Astrocyte of the spinal cord (primary cell): ENCODE measurements at regions not wholly inside any gene's neighbourhood (a gene's known extent, or its start where the extent isn't known, plus 50 kb on each side); places are given as distances from the start of the nearest gene placed in this dataset.

Source experiments
- DNase-seq: peaks from one replicate; pipeline ENCODE4 v3.0.0; 2011; ENCODE audit warnings: low read depth, low spot score
- H3K4me3 ChIP-seq: 2 replicates; pipeline ENCODE4 v1.5.1; 2011; ENCODE audit warnings: low read depth, mild to moderate bottlenecking, low read length, moderate library complexity
- CTCF ChIP-seq: IDR thresholded peaks from 2 replicates; pipeline ENCODE4 v1.5.1; 2012; ENCODE audit warnings: low read depth, mild to moderate bottlenecking, low read length, inconsistent platforms
- in situ Hi-C: cut with HindIII; loops from 2 replicates; pipeline ENCODE4 v1.10.0; 2017; ENCODE audit warnings: low sequenced_read_pairs

- DNase-seq, result no peak
- in situ Hi-C loops, result no loop called here
- no peak for TF ChIP-seq CTCF
- H3K4me3 ChIP-seq, result no peak overlapping the region
Observed at GRCh38 chr10:128498746-128499145, 372.5 kb upstream of the MKI67 start.

- no peak for DNase-seq
- TF ChIP-seq CTCF, result no peak
- in situ Hi-C loops, result no loop called here
- no peak overlapping the region for H3K4me3 ChIP-seq
Observed at GRCh38 chr10:128499486-128499885, 373.3 kb upstream of the MKI67 start.

GRCh38 chr10:128499956-128500355 lies 373.7 kb upstream of the MKI67 start:
- H3K4me3 ChIP-seq, result no peak overlapping the region
- TF ChIP-seq CTCF, result no peak
- no peak for DNase-seq
- in situ Hi-C loops, result no loop called here

- in situ Hi-C loops, result no loop called here
- H3K4me3 ChIP-seq, result no peak overlapping the region
- no peak for DNase-seq
- no peak for TF ChIP-seq CTCF
Observed at GRCh38 chr10:128500642-128501041, 374.4 kb upstream of the MKI67 start.

GRCh38 chr10:128505346-128505745 lies 379.1 kb upstream of the MKI67 start:
- no peak for TF ChIP-seq CTCF
- in situ Hi-C loops, result no loop called here
- H3K4me3 ChIP-seq, result no peak overlapping the region
- DNase-seq, result no peak

- in situ Hi-C loops, result no loop called here
Observed at GRCh38 chr10:128506423-128506822, 380.2 kb upstream of the MKI67 start.

More at GRCh38 chr10:128506423-128506822, 380.2 kb upstream of the MKI67 start:
- no peak for DNase-seq
- TF ChIP-seq CTCF, result no peak
- H3K4me3 ChIP-seq, result no peak overlapping the region
